ENCODE measurements at regions not wholly inside any gene's neighbourhood (a gene's known extent, or its start where the extent isn't known, plus 50 kb on each side); places are given as distances from the start of the nearest gene placed in this dataset.

- TF ChIP-seq GABPA (IDR thresholded peaks at IDR 0.05; ENCODE audit: low read depth): no peak
- TF ChIP-seq CTCF (IDR thresholded peaks at IDR 0.05; ENCODE audit: insufficient read depth, low read length): no peak
- no peak for TF ChIP-seq REST (IDR thresholded peaks at IDR 0.05; ENCODE audit: insufficient replicate concordance, low read depth)
Observed at GRCh38 chr10:30752481-30752881, 122.9 kb upstream of the LYZL2 start.

Data from HL-60 (cell line).